Glutamatergic neuron (in vitro differentiated cells): ENCODE measurements at regions not wholly inside any gene's neighbourhood (a gene's known extent, or its start where the extent isn't known, plus 50 kb on each side); places are given as distances from the start of the nearest gene placed in this dataset.
"Not testable (repeated sequence)": the region's sequence is repeated elsewhere in the genome, so short reads cannot be mapped to it uniquely, and the experiment has no call there.

Source experiments
- DNase-seq: peaks from one replicate; pipeline ENCODE4 v3.0.0; 2022
- H3K27ac Mint-ChIP-seq: one replicate; pipeline ENCODE4 v1.8.0; 2020; ENCODE audit warnings: mild to moderate bottlenecking, mixed read lengths, inconsistent platforms; ENCODE audit not compliant: unreplicated experiment
- H3K27me3 Mint-ChIP-seq: one replicate; pipeline ENCODE4 v1.8.0; 2020; ENCODE audit warnings: mild to moderate bottlenecking, moderate library complexity, mixed read lengths, inconsistent platforms; ENCODE audit not compliant: unreplicated experiment
- H3K36me3 Mint-ChIP-seq: one replicate; pipeline ENCODE4 v1.8.0; 2020; ENCODE audit warnings: mild to moderate bottlenecking, mixed read lengths, inconsistent platforms; ENCODE audit not compliant: unreplicated experiment
- H3K4me1 Mint-ChIP-seq: one replicate; pipeline ENCODE4 v1.8.0; 2020; ENCODE audit warnings: mild to moderate bottlenecking, low read depth, mixed read lengths, inconsistent platforms; ENCODE audit not compliant: unreplicated experiment
- H3K4me3 Mint-ChIP-seq: one replicate; pipeline ENCODE4 v1.8.0; 2020; ENCODE audit warnings: mild to moderate bottlenecking, mixed read lengths, inconsistent platforms; ENCODE audit not compliant: unreplicated experiment
- H3K9me3 Mint-ChIP-seq: one replicate; pipeline ENCODE4 v1.8.0; 2020; ENCODE audit warnings: mild to moderate bottlenecking, moderate library complexity, mixed read lengths, inconsistent platforms; ENCODE audit not compliant: unreplicated experiment
- CTCF ChIP-seq: fragments of 200-600 bp; sonication (generic); IDR thresholded peaks from one replicate; pipeline ENCODE4 v1.5.0; 2021; ENCODE audit not compliant: partially characterized antibody, unreplicated experiment

GRCh38 chr10:64795847-64796246 is 1274.6 kb downstream of the REEP3 start:
- Mint-ChIP-seq H3K4me1 (peaks cover 8% of the 10 kb centered on the region), H3K4me3 (no peak overlapping the region), H3K27ac (no peak overlapping the region), H3K27me3 (peaks cover 3% of the 10 kb centered on the region), H3K36me3 (no peaks in the 10 kb centered on the region), H3K9me3 (peaks cover 2% of the 10 kb centered on the region)
- no peak for DNase-seq
- no peak for TF ChIP-seq CTCF

- Mint-ChIP-seq H3K4me3 (no peak overlapping the region), H3K27ac (no peak overlapping the region), H3K36me3 (no peaks in the 10 kb centered on the region), H3K27me3 (peaks cover 3% of the 10 kb centered on the region), H3K4me1 (peaks cover 8% of the 10 kb centered on the region), H3K9me3 (peaks cover 2% of the 10 kb centered on the region)
- no peak for DNase-seq
- no peak for TF ChIP-seq CTCF
Observed at GRCh38 chr10:64798297-64798696, 1277.1 kb downstream of the REEP3 start.

GRCh38 chr10:64808233-64808632 is 1287.0 kb downstream of the REEP3 start:
- H3K36me3 Mint-ChIP-seq, H3K27me3 Mint-ChIP-seq, H3K4me1 Mint-ChIP-seq, H3K4me3 Mint-ChIP-seq, DNase-seq, H3K27ac Mint-ChIP-seq, H3K9me3 Mint-ChIP-seq: not testable (repeated sequence)

- not testable (repeated sequence) for DNase-seq, H3K4me1 Mint-ChIP-seq, H3K27ac Mint-ChIP-seq, H3K27me3 Mint-ChIP-seq, H3K9me3 Mint-ChIP-seq, H3K4me3 Mint-ChIP-seq, H3K36me3 Mint-ChIP-seq
Observed at GRCh38 chr10:64810046-64810445, 1288.8 kb downstream of the REEP3 start.

- no peak for DNase-seq
- Mint-ChIP-seq H3K9me3 (no peaks in the 10 kb centered on the region), H3K27me3 (no peaks in the 10 kb centered on the region), H3K4me3 (no peak overlapping the region), H3K27ac (no peak overlapping the region), H3K4me1 (no peaks in the 10 kb centered on the region), H3K36me3 (no peaks in the 10 kb centered on the region)
- no peak for TF ChIP-seq CTCF
Observed at GRCh38 chr10:64813391-64813790, 1292.2 kb downstream of the REEP3 start.

- no peaks in the 10 kb centered on the region for H3K27me3 Mint-ChIP-seq
- no peak for DNase-seq
- H3K27ac Mint-ChIP-seq, result no peak overlapping the region
- TF ChIP-seq CTCF, result no peak
- no peaks in the 10 kb centered on the region for H3K9me3 Mint-ChIP-seq
- no peaks in the 10 kb centered on the region for H3K36me3 Mint-ChIP-seq
- no peak overlapping the region for H3K4me3 Mint-ChIP-seq
- H3K4me1 Mint-ChIP-seq, result no peaks in the 10 kb centered on the region
Observed at GRCh38 chr10:64814201-64814600, 1293.0 kb downstream of the REEP3 start.
